Stimulated activated CD4-positive, alpha-beta T cell treated with anti-CD3 and anti-CD28 coated beads, Interleukin-1b, Interleukin-23, amount 100 ng/mL, for 24 hours (primary cell): ENCODE measurements at regions not wholly inside any gene's neighbourhood (a gene's known extent, or its start where the extent isn't known, plus 50 kb on each side); places are given as distances from the start of the nearest gene placed in this dataset.

ENCODE experiments used
- DNase-seq, 4 experiments: peaks; one replicate each; pipeline ENCODE4 v3.0.0-alpha.2; 2020; ENCODE audit warnings: low read depth in 4 of 4, low spot score in 1 of 4

GRCh38 chr9:86764671-86765343, 182.5 kb downstream of the GAS1 start:
- no peak for DNase-seq

GRCh38 chr9:86764221-86764624, 183.1 kb downstream of the GAS1 start:
- no peak for DNase-seq

- DNase-seq = no peak
Observed at GRCh38 chr9:86763791-86764190, 183.5 kb downstream of the GAS1 start.

DNA sequence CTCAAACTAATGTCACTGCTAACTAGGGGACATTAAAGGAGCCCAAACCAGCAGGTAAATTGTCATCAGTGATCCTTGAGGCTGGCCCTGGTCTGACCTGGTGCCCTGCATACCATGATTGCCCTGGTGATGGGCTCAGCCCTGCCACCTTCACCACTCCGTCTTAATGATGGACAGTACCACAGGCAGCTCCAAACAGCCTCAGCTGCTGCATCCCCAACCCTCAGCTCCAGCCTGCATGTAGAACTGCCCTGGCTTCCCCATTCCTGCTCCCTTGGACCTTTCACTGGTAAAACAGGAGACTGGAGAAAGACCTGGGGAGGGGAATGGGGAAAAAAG, 190.0 kb downstream of the GAS1 start:
- no peak for DNase-seq

- DNase-seq = no peak
Observed at GRCh38 chr9:86756576-86757381, 190.5 kb downstream of the GAS1 start.

- no peak for DNase-seq
Observed at GRCh38 chr9:86755561-86755941, 191.8 kb downstream of the GAS1 start.

GRCh38 chr9:86754581-86755560, 192.4 kb downstream of the GAS1 start:
- no peak for DNase-seq

GRCh38 chr9:86753836-86754235, 193.5 kb downstream of the GAS1 start:
- DNase-seq = no peak

- DNase-seq = no peak
Observed at GRCh38 chr9:86752733-86753132, 194.6 kb downstream of the GAS1 start.

- DNase-seq = no peak
Observed at GRCh38 chr9:86751956-86752355, 195.3 kb downstream of the GAS1 start.

DNA sequence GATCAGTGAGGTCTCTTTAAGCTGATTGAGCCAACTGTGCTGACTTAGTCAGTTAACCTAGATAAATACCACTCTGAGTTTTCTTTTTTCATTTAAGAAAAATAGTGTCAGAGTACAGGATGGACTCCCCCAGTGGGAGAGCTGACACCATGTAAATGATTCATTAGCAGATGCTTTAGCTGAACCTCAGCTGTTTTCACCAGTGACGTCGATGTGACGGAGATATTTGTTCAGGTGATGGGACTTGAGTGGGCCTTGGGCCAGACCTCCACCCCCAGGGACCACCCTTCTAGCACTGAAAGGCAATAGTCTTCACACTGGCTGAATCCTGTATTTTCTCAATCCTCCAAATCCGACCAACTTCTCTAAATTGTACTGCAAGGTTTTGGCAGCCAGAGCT, 196.1 kb downstream of the GAS1 start:
- DNase-seq = no peak

GRCh38 chr9:86749894-86750255, 197.4 kb downstream of the GAS1 start:
- DNase-seq = no peak

DNA sequence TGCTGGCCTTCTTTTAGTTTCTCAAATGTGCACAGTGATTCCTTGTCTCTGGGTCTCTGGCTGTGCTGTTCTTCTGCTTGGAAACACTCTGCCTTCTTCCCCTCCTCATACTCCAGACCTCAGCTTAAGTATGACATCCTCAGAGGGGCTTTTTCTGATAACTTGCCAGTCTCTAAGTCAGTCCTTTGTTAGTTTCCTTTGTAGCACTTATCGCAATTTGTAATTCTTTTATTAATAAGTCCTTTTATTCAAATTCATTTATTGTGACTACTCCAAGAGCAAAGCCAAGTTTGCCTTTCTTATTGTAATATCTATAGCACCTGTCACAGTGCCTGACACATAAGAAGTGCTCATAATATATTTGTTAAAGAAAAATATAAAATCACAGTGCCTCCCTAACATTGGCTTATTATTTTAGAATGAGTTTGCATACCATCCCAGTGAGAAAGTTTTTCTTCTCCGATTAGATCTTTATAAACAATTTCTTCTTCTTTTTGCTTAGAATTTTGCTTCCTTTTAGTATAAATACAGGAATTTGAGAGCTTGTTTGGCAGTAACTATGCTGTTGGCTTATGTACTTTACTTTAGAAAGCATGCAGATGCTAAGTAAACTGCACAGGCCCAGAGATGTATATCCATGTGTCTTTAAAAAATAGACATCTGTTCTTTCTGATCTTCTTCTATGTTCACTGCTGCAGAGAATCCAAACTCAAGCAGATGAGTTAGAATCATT, 198.0 kb downstream of the GAS1 start:
- DNase-seq = no peak

GRCh38 chr9:86747711-86748110, 199.6 kb downstream of the GAS1 start:
- DNase-seq = no peak

- DNase-seq = no peak
Observed at GRCh38 chr9:86741311-86742208, 205.7 kb downstream of the GAS1 start.

DNA sequence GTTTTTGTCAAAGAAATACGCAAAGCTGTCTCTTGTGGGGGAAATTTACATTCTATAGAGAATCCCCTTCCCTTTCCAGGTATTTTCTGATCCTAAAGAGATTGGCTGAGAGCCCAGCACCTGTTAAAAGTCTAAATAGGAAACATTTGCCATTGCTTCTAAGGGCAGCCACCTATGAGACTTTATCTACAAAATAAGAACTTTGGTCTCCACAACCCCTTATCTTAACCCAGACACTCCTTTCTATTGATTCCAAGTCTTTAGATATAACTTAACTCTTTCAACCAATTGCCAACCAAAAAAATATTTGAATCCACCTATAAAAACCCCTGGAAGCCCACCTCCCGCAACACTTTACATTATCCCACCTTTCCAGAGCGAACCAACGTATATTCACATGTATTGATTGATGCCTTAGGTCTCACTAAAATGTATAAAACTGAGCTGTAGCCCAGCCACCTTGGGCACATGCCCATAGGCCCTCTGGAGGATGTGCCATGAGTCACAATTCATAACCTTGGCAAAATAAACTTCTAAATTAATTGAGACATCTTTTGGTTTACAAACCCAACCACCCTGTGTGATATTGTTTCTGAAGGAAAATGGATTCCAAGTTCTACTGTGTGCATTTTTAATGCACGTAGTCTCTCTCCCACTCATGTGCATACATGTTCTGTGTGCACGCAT, 211.4 kb downstream of the GAS1 start:
- no peak for DNase-seq

DNA sequence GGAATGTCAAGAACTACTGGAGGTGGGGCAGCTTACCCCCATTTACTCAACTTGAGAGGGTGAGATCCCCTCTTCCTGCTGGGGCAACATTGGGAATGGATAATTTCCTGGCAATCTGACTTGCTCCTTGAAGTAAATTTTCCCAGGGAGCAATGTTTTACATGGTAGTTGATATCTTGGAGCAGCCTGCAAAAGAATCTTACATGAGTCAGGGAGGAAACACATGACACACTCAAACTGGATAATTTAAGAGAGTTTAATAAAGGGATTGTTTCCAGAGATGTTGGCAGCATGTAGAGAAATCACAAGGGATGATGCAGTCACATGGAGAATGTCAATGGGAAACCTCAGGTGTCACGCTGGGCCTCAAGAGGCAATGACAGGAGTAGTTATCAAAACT, 212.5 kb downstream of the GAS1 start:
- DNase-seq = no peak

GRCh38 chr9:86733929-86734328, 213.4 kb downstream of the GAS1 start:
- no peak for DNase-seq

GRCh38 chr9:86732514-86733171, 214.7 kb downstream of the GAS1 start:
- no peak for DNase-seq
